ENCODE measurements at regions not wholly inside any gene's neighbourhood (a gene's known extent, or its start where the extent isn't known, plus 50 kb on each side); places are given as distances from the start of the nearest gene placed in this dataset.

- Histone ChIP-seq H4K20me1 (ENCODE audit: insufficient read depth, low read length) (no peaks in the 10 kb centered on the region), H3K4me1 (ENCODE audit: low read length) (no peaks in the 10 kb centered on the region), H2AFZ (ENCODE audit: low read length) (no peak overlapping the region), H3K79me2 (ENCODE audit: low read length) (no peaks in the 10 kb centered on the region), H3K9me2 (replicated peaks; ENCODE audit: insufficient read depth, low read length) (no peaks in the 10 kb centered on the region), H3K36me3 (replicated peaks; ENCODE audit: insufficient read depth, low read length) (no peaks in the 10 kb centered on the region), H3F3A (ENCODE audit: insufficient read depth, low read length) (no peaks in the 10 kb centered on the region), H3K4me2 (ENCODE audit: low read depth, low read length) (no peak overlapping the region), H3K9me3 (replicated peaks; ENCODE audit: insufficient read depth, low read length) (no peaks in the 10 kb centered on the region), H3K9ac (ENCODE audit: low read length) (no peak overlapping the region), H3K27me3 (replicated peaks; ENCODE audit: insufficient read depth, low read length) (no peaks in the 10 kb centered on the region), H3K4me3 (ENCODE audit: low read length) (no peak overlapping the region), H3K27ac (ENCODE audit: low read length) (no peak overlapping the region)
- DNase-seq, result no peak
- no peak for TF ChIP-seq EZH2 (optimal IDR thresholded peaks at IDR 0.05; ENCODE audit: low read depth, low read length)
- TF ChIP-seq CTCF (IDR thresholded peaks at IDR 0.05; ENCODE audit: low read length), result no peak
- TF ChIP-seq EZH2phosphoT487 (IDR thresholded peaks at IDR 0.05; ENCODE audit: low read length), result no peak
These were observed 305.4 kb downstream of the IDS start for GRCh38 chrX:149199734-149200133.

GRCh38 chrX:149198980-149199732 is 305.9 kb downstream of the IDS start:
- H3K4me2 ChIP-seq (ENCODE audit: low read depth, low read length), result no peak overlapping the region
- no peak overlapping the region for H3K9ac ChIP-seq (ENCODE audit: low read length)
- no peak for DNase-seq

GRCh38 chrX:149185087-149185486 is 320.0 kb downstream of the IDS start:
- Histone ChIP-seq H3K4me1 (ENCODE audit: low read length) (no peaks in the 10 kb centered on the region), H3K4me2 (ENCODE audit: low read depth, low read length) (no peak overlapping the region), H2AFZ (ENCODE audit: low read length) (no peak overlapping the region), H3F3A (ENCODE audit: insufficient read depth, low read length) (no peaks in the 10 kb centered on the region), H4K20me1 (ENCODE audit: insufficient read depth, low read length) (no peaks in the 10 kb centered on the region), H3K4me3 (ENCODE audit: low read length) (no peak overlapping the region), H3K79me2 (ENCODE audit: low read length) (no peaks in the 10 kb centered on the region), H3K27ac (ENCODE audit: low read length) (no peak overlapping the region), H3K36me3 (replicated peaks; ENCODE audit: insufficient read depth, low read length) (no peaks in the 10 kb centered on the region), H3K9ac (ENCODE audit: low read length) (no peak overlapping the region), H3K27me3 (replicated peaks; ENCODE audit: insufficient read depth, low read length) (no peaks in the 10 kb centered on the region), H3K9me2 (replicated peaks; ENCODE audit: insufficient read depth, low read length) (no peaks in the 10 kb centered on the region), H3K9me3 (replicated peaks; ENCODE audit: insufficient read depth, low read length) (no peaks in the 10 kb centered on the region)
- no peak for DNase-seq
- no peak for TF ChIP-seq EZH2 (optimal IDR thresholded peaks at IDR 0.05; ENCODE audit: low read depth, low read length)
- TF ChIP-seq EZH2phosphoT487 (IDR thresholded peaks at IDR 0.05; ENCODE audit: low read length), result no peak
- TF ChIP-seq CTCF (IDR thresholded peaks at IDR 0.05; ENCODE audit: low read length), result no peak

More at GRCh38 chrX:149198980-149199732, 305.9 kb downstream of the IDS start:
- no peaks in the 10 kb centered on the region for H3K4me1 ChIP-seq (ENCODE audit: low read length)
- no peaks in the 10 kb centered on the region for H3K79me2 ChIP-seq (ENCODE audit: low read length)
- H3K36me3 ChIP-seq (replicated peaks; ENCODE audit: insufficient read depth, low read length), result no peaks in the 10 kb centered on the region
- H3K9me3 ChIP-seq (replicated peaks; ENCODE audit: insufficient read depth, low read length), result no peaks in the 10 kb centered on the region
- no peaks in the 10 kb centered on the region for H4K20me1 ChIP-seq (ENCODE audit: insufficient read depth, low read length)
- H3K27me3 ChIP-seq (replicated peaks; ENCODE audit: insufficient read depth, low read length), result no peaks in the 10 kb centered on the region
- H3F3A ChIP-seq (ENCODE audit: insufficient read depth, low read length), result no peaks in the 10 kb centered on the region
- no peak overlapping the region for H3K4me3 ChIP-seq (ENCODE audit: low read length)
- no peak overlapping the region for H3K27ac ChIP-seq (ENCODE audit: low read length)
- H2AFZ ChIP-seq (ENCODE audit: low read length), result no peak overlapping the region
- no peaks in the 10 kb centered on the region for H3K9me2 ChIP-seq (replicated peaks; ENCODE audit: insufficient read depth, low read length)
- TF ChIP-seq EZH2phosphoT487 (IDR thresholded peaks at IDR 0.05; ENCODE audit: low read length) (no peak), EZH2 (optimal IDR thresholded peaks at IDR 0.05; ENCODE audit: low read depth, low read length) (no peak), CTCF (IDR thresholded peaks at IDR 0.05; ENCODE audit: low read length) (no peak)

Measured in MM.1S (cell line).